Keratinocyte (primary cell): ENCODE measurements at regions not wholly inside any gene's neighbourhood (a gene's known extent, or its start where the extent isn't known, plus 50 kb on each side); places are given as distances from the start of the nearest gene placed in this dataset.

Source experiments
- DNase-seq: peaks from one replicate; pipeline ENCODE4 v3.0.0-alpha.2; 2011; ENCODE audit warnings: low read depth, missing footprints, low spot score
- FAIRE-seq: peaks from 2 replicates; lab custom pipeline; 2011; peaks lifted over from hg19 to GRCh38; lab: Jason Lieb, UNC
- H2AFZ ChIP-seq: 2 replicates; pipeline ENCODE4 v1.6.0; 2012; ENCODE audit warnings: low read length, control low read depth, inconsistent platforms; ENCODE audit not compliant: control insufficient read depth
- H3K27ac ChIP-seq: 2 replicates; pipeline ENCODE4 v1.5.1; 2011; ENCODE audit warnings: low read length; ENCODE audit not compliant: control insufficient read depth, insufficient read depth
- H3K27me3 ChIP-seq: 3 replicates; pipeline ENCODE4 v1.6.0; 2011; ENCODE audit warnings: low read length; ENCODE audit not compliant: control insufficient read depth, insufficient read depth; ENCODE audit errors: extremely low read depth
- H3K36me3 ChIP-seq, 2 experiments: 2 replicates in 1 of 2; 3 replicates in 1 of 2; pipeline ENCODE4 v1.5.1; 2011; ENCODE audit warnings: low read length in 2 of 2, mild to moderate bottlenecking in 1 of 2; ENCODE audit not compliant: control insufficient read depth in 2 of 2, insufficient read depth in 2 of 2; ENCODE audit errors: extremely low read depth in 1 of 2
- H3K4me1 ChIP-seq: 3 replicates; pipeline ENCODE4 v1.5.1; 2011; ENCODE audit warnings: low read length; ENCODE audit not compliant: control insufficient read depth, insufficient read depth; ENCODE audit errors: extremely low read depth
- H3K4me2 ChIP-seq: 3 replicates; pipeline ENCODE4 v1.6.0; 2011; ENCODE audit warnings: low read depth, low read length; ENCODE audit not compliant: control insufficient read depth, insufficient read depth; ENCODE audit errors: extremely low read depth
- H3K4me3 ChIP-seq, 3 experiments: fragments of 200-600 bp in 1 of 3; sonication (generic) in 1 of 3; 2 replicates in 2 of 3; 3 replicates in 1 of 3; pipeline ENCODE4 v1.5.1; 2011 to 2016; ENCODE audit warnings: low read length in 3 of 3, mild to moderate bottlenecking in 3 of 3, control low read depth in 2 of 3, inconsistent platforms in 1 of 3, low read depth in 1 of 3, mixed read lengths in 1 of 3, mixed run types in 1 of 3, moderate library complexity in 1 of 3; ENCODE audit not compliant: control insufficient read depth in 2 of 3, insufficient read depth in 2 of 3; ENCODE audit errors: extremely low read depth in 1 of 3
- H3K79me2 ChIP-seq: 2 replicates; pipeline ENCODE4 v1.6.0; 2012; ENCODE audit warnings: low read length; ENCODE audit not compliant: control insufficient read depth, insufficient read depth
- H3K9ac ChIP-seq: 3 replicates; pipeline ENCODE4 v1.6.0; 2011; ENCODE audit warnings: low read length; ENCODE audit not compliant: control insufficient read depth, insufficient read depth; ENCODE audit errors: extremely low read depth
- H3K9me1 ChIP-seq: 3 replicates; pipeline ENCODE4 v1.6.0; 2011; ENCODE audit warnings: low read length; ENCODE audit not compliant: control insufficient read depth, insufficient read depth; ENCODE audit errors: extremely low read depth
- H3K9me3 ChIP-seq: 2 replicates; pipeline ENCODE4 v1.5.1; 2012; ENCODE audit warnings: low read depth, low read length; ENCODE audit not compliant: control insufficient read depth
- H4K20me1 ChIP-seq: 3 replicates; pipeline ENCODE4 v1.6.0; 2011; ENCODE audit warnings: low read length; ENCODE audit not compliant: control insufficient read depth, insufficient read depth; ENCODE audit errors: extremely low read depth
- CTCF ChIP-seq, 3 experiments: IDR thresholded peaks in 1 of 3; conservative IDR thresholded peaks in 1 of 3; optimal IDR thresholded peaks in 1 of 3; 2 replicates in 2 of 3; 3 replicates in 1 of 3; pipeline versions ENCODE3 to v1.5.1; 2011; ENCODE audit warnings: low read length in 3 of 3, mild to moderate bottlenecking in 3 of 3, moderate library complexity in 2 of 3, control low read depth in 1 of 3, inconsistent platforms in 1 of 3; ENCODE audit not compliant: insufficient read depth in 2 of 3; ENCODE audit errors: extremely low read depth in 1 of 3
- EZH2 ChIP-seq: IDR thresholded peaks from one replicate; pipeline ENCODE4 v1.6.1; 2012; ENCODE audit warnings: inconsistent platforms, mild to moderate bottlenecking, low read length, moderate library complexity
- dilution Hi-C: fragments of 300-500 bp; cut with MboI; formaldehyde crosslinking; loops from one replicate; pipeline ENCODE4 v1.7.0; 2020; ENCODE audit warnings: low sequenced_read_pairs; ENCODE audit not compliant: extremely low pct_ligation_motif_present

- H3K9me1 ChIP-seq: no peaks in the 10 kb centered on the region
- no peaks in the 10 kb centered on the region for H3K9me3 ChIP-seq
- no peak overlapping the region for H2AFZ ChIP-seq
- no peak overlapping the region for H3K9ac ChIP-seq
- no peaks in the 10 kb centered on the region for H3K79me2 ChIP-seq
- no peaks in the 10 kb centered on the region for H3K36me3 ChIP-seq
- FAIRE-seq (no peak), DNase-seq (no peak)
- no peaks in the 10 kb centered on the region for H3K4me1 ChIP-seq
- no peak overlapping the region for H3K4me3 ChIP-seq
- H3K27ac ChIP-seq: no peak overlapping the region
- dilution Hi-C loops: no loop called here
- TF ChIP-seq EZH2: no peak
- no peak for TF ChIP-seq CTCF (optimal IDR thresholded peaks at IDR 0.05 in 1 of 3, IDR thresholded peaks at IDR 0.05 in 1 of 3, conservative IDR thresholded peaks at IDR 0.05 in 1 of 3; ENCODE audit: extremely low read depth in 1 of 3, insufficient read depth in 2 of 3, low read length in 3 of 3)
- no peaks in the 10 kb centered on the region for H3K27me3 ChIP-seq
- no peaks in the 10 kb centered on the region for H4K20me1 ChIP-seq
- no peak overlapping the region for H3K4me2 ChIP-seq
Observed at GRCh38 chr10:78124167-78124566, 90.5 kb downstream of the RPS24 start.

GRCh38 chr10:78129211-78129610, 95.5 kb downstream of the RPS24 start:
- no peak overlapping the region for H3K4me2 ChIP-seq
- H3K9me3 ChIP-seq: no peaks in the 10 kb centered on the region
- no peak overlapping the region for H3K27ac ChIP-seq
- no peaks in the 10 kb centered on the region for H3K79me2 ChIP-seq
- H4K20me1 ChIP-seq: no peaks in the 10 kb centered on the region
- DNase-seq (no peak), FAIRE-seq (no peak)
- H3K9ac ChIP-seq: no peak overlapping the region
- TF ChIP-seq CTCF (optimal IDR thresholded peaks at IDR 0.05 in 1 of 3, IDR thresholded peaks at IDR 0.05 in 1 of 3, conservative IDR thresholded peaks at IDR 0.05 in 1 of 3; ENCODE audit: extremely low read depth in 1 of 3, insufficient read depth in 2 of 3, low read length in 3 of 3) (no peak), EZH2 (no peak)
- dilution Hi-C loops: no loop called here
- H3K36me3 ChIP-seq: no peaks in the 10 kb centered on the region
- no peaks in the 10 kb centered on the region for H3K4me1 ChIP-seq
- H3K27me3 ChIP-seq: no peaks in the 10 kb centered on the region
- H3K9me1 ChIP-seq: no peaks in the 10 kb centered on the region
- H2AFZ ChIP-seq: no peak overlapping the region
- H3K4me3 ChIP-seq: no peak overlapping the region
